OCI-LY3 (cell line): ENCODE measurements at regions not wholly inside any gene's neighbourhood (a gene's known extent, or its start where the extent isn't known, plus 50 kb on each side); places are given as distances from the start of the nearest gene placed in this dataset.

Experiments
- CTCF ChIP-seq: fragments of 200-600, 300-600 bp; sonication (generic); IDR thresholded peaks from 2 replicates; pipeline ENCODE4 v1.5.1; 2014; ENCODE audit warnings: antibody characterized with exemption, low read length, low read depth
- EZH2phosphoT487 ChIP-seq: fragments of 200-600 bp; shearing (Covaris generic); IDR thresholded peaks from 2 replicates; pipeline ENCODE4 v1.6.1; 2018; ENCODE audit warnings: antibody characterized with exemption, mixed run types, low read depth

- TF ChIP-seq EZH2phosphoT487 (no peak), CTCF (no peak)
Observed at GRCh38 chr6:145530454-145530853, 204.9 kb downstream of the EPM2A start.
